Endometrial microvascular endothelial cells (primary cell): ENCODE measurements at regions not wholly inside any gene's neighbourhood (a gene's known extent, or its start where the extent isn't known, plus 50 kb on each side); places are given as distances from the start of the nearest gene placed in this dataset.

Experiments
- in situ Hi-C: cut with HindIII; loops from 2 replicates; pipeline ENCODE4 v1.10.0; 2017; ENCODE audit warnings: low sequenced_read_pairs, low pct_unique_long_range_greater_than_20kb; ENCODE audit errors: inconsistent ontology term

GRCh38 chr2:123162400-123163016 lies 862.6 kb upstream of the CNTNAP5 start:
- in situ Hi-C loops, result no loop called here

- in situ Hi-C loops, result no loop called here
Observed at GRCh38 chr2:123163398-123163797, 861.7 kb upstream of the CNTNAP5 start.

- in situ Hi-C loops, result no loop called here
Observed at GRCh38 chr2:123164216-123164615, 860.9 kb upstream of the CNTNAP5 start.

GRCh38 chr2:123165616-123166015 lies 859.5 kb upstream of the CNTNAP5 start:
- in situ Hi-C loops, result no loop called here

- in situ Hi-C loops, result no loop called here
Observed at GRCh38 chr2:123179526-123179925, 845.6 kb upstream of the CNTNAP5 start.

GRCh38 chr2:123195957-123196356 lies 829.1 kb upstream of the CNTNAP5 start:
- in situ Hi-C loops, result no loop called here

GRCh38 chr2:123200035-123200434 lies 825.1 kb upstream of the CNTNAP5 start:
- in situ Hi-C loops, result no loop called here

GRCh38 chr2:123207245-123207644 lies 817.8 kb upstream of the CNTNAP5 start:
- in situ Hi-C loops, result no loop called here

GRCh38 chr2:123209202-123209601 lies 815.9 kb upstream of the CNTNAP5 start:
- in situ Hi-C loops, result no loop called here

GRCh38 chr2:123211181-123211580 lies 813.9 kb upstream of the CNTNAP5 start:
- in situ Hi-C loops, result no loop called here

- in situ Hi-C loops, result no loop called here
Observed at GRCh38 chr2:123245156-123245555, 779.9 kb upstream of the CNTNAP5 start.

- in situ Hi-C loops, result no loop called here
Observed at GRCh38 chr2:123258877-123259539, 766.1 kb upstream of the CNTNAP5 start.

GRCh38 chr2:123262856-123263255 lies 762.2 kb upstream of the CNTNAP5 start:
- in situ Hi-C loops, result no loop called here

GRCh38 chr2:123283431-123283830 lies 741.7 kb upstream of the CNTNAP5 start:
- in situ Hi-C loops, result no loop called here

- in situ Hi-C loops, result no loop called here
Observed at GRCh38 chr2:123303731-123304130, 721.4 kb upstream of the CNTNAP5 start.
